ENCODE measurements at regions not wholly inside any gene's neighbourhood (a gene's known extent, or its start where the extent isn't known, plus 50 kb on each side); places are given as distances from the start of the nearest gene placed in this dataset.

GRCh38 chr4:110998320-110998719, 375.4 kb upstream of the PITX2 start:
- TF ChIP-seq CTCF (IDR thresholded peaks at IDR 0.05; ENCODE audit: insufficient read depth, low read length, poor library complexity, severe bottlenecking), result no peak
- no peak for TF ChIP-seq EZH2phosphoT487 (conservative IDR thresholded peaks at IDR 0.05; ENCODE audit: low read length)
